WI38 (cell line): ENCODE measurements at regions not wholly inside any gene's neighbourhood (a gene's known extent, or its start where the extent isn't known, plus 50 kb on each side); places are given as distances from the start of the nearest gene placed in this dataset.

Experiments
- H3K4me3 ChIP-seq: 2 replicates; pipeline ENCODE4 v1.5.1; 2011; ENCODE audit warnings: low read depth, mild to moderate bottlenecking, control low read depth, low read length
- CTCF ChIP-seq: IDR thresholded peaks from 2 replicates; pipeline ENCODE4 v1.5.1; 2012; ENCODE audit warnings: low read depth, mild to moderate bottlenecking, control low read depth, low read length

GRCh38 chr5:165602529-165602928 is 2097.1 kb downstream of the MAT2B start:
- H3K4me3 ChIP-seq: no peak overlapping the region
- no peak for TF ChIP-seq CTCF

GRCh38 chr5:165607026-165607425 is 2101.6 kb downstream of the MAT2B start:
- no peak for TF ChIP-seq CTCF
- no peak overlapping the region for H3K4me3 ChIP-seq

GRCh38 chr5:165609871-165610270 is 2104.5 kb downstream of the MAT2B start:
- no peak for TF ChIP-seq CTCF
- no peak overlapping the region for H3K4me3 ChIP-seq

GRCh38 chr5:165616490-165617405 is 2111.3 kb downstream of the MAT2B start:
- no peak for TF ChIP-seq CTCF
- no peak overlapping the region for H3K4me3 ChIP-seq

DNA sequence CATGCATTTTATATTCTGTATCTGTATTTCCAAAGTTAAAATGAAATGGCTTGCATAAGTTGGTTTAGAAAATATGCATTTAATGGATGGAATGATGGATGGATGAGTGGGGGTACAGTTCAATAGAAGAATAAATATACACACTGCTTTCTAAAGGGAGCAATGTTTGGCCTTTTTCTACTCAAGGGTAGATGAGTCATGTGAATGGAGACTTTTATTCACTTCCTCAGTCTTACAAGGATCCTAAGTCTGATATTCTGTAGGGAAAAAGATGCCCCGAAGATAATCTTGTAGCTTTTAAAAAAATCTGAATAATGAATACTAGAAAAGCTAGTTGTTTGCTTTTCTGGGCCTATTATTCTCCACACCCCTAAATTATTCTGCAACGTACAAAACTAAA is 2112.1 kb downstream of the MAT2B start:
- no peak overlapping the region for H3K4me3 ChIP-seq
- TF ChIP-seq CTCF: no peak

DNA sequence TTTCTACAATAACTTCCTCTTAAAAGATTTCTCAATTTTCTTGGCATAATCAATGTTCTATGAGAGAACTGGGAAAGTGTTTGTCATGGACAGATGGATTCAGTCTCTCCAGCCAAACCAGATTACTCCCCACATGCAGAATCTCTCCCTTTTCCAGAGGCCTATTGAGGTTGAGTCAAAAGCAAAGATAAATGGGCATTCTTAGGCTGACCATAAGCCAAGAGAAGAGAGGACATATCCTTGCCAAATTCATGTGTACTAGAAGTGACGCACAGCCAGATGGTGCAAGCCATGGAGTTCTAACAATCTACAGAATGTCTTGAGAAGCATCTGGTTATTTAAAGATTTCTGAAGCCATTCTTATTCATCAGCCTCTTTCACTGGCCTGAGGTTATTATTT is 2115.0 kb downstream of the MAT2B start:
- no peak overlapping the region for H3K4me3 ChIP-seq
- no peak for TF ChIP-seq CTCF

- H3K4me3 ChIP-seq: no peak overlapping the region
- no peak for TF ChIP-seq CTCF
These were observed 2117.6 kb downstream of the MAT2B start for GRCh38 chr5:165622864-165623536.
